A549 (cell line): ENCODE measurements at regions not wholly inside any gene's neighbourhood (a gene's known extent, or its start where the extent isn't known, plus 50 kb on each side); places are given as distances from the start of the nearest gene placed in this dataset.

Source experiments
- EP300 ChIP-seq, 2 experiments: fragments of >200 bp; sonication (Bioruptor Twin); formaldehyde crosslinking; IDR thresholded peaks; 2 replicates in 1 of 2; 3 replicates in 1 of 2; pipeline ENCODE4 v1.6.1; 2016 to 2017
- ESRRA ChIP-seq: fragments of 150-350 bp; IDR thresholded peaks from 2 replicates; pipeline ENCODE4 v1.6.1; 2014; ENCODE audit warnings: mild to moderate bottlenecking, low read length, borderline replicate concordance
- MAFK ChIP-seq: fragments of 450-650 bp; IDR thresholded peaks from 2 replicates; pipeline ENCODE4 v1.6.1; 2014; ENCODE audit not compliant: partially characterized antibody
- MYC ChIP-seq: IDR thresholded peaks from 2 replicates; pipeline ENCODE4 v1.6.1; 2012; ENCODE audit warnings: mild to moderate bottlenecking, inconsistent platforms, low read length, improper control_type of control experiment, borderline replicate concordance
- NFE2L2 ChIP-seq: fragments of 150-350 bp; conservative IDR thresholded peaks from 2 replicates; pipeline ENCODE4 v1.6.1; 2014; ENCODE audit warnings: low read length
- POLR2A ChIP-seq: IDR thresholded peaks from 2 replicates; pipeline ENCODE4 v1.6.1; 2012; ENCODE audit warnings: mild to moderate bottlenecking, low read length
- RNF2 ChIP-seq: fragments of 200-600 bp; sonication (generic); IDR thresholded peaks from 2 replicates; pipeline ENCODE4 v1.6.1; 2016; ENCODE audit warnings: low read depth, mild to moderate bottlenecking, antibody characterized with exemption, moderate library complexity, borderline replicate concordance
- SMC3 ChIP-seq: fragments of >200 bp; sonication (Bioruptor Twin); formaldehyde crosslinking; IDR thresholded peaks from 3 replicates; pipeline ENCODE4 v1.6.1; 2018; ENCODE audit warnings: inconsistent platforms
- TF ChIP-seq, protein P1 (sequence below): fragments of >200 bp; sonication (Bioruptor Twin); formaldehyde crosslinking; IDR thresholded peaks from 2 replicates; pipeline ENCODE4 v1.6.1; 2016
- TF ChIP-seq, protein P2 (sequence below): fragments of >200 bp; sonication (Bioruptor Twin); formaldehyde crosslinking; IDR thresholded peaks from 3 replicates; pipeline ENCODE4 v1.5.1; 2016
- TF ChIP-seq, protein P3 (sequence below): fragments of 250-450 bp; sonication (Bioruptor Pico); IDR thresholded peaks from 2 replicates; pipeline ENCODE4 v1.5.0; 2021; ENCODE audit warnings: mild to moderate bottlenecking, moderate library complexity, borderline replicate concordance

DNA sequence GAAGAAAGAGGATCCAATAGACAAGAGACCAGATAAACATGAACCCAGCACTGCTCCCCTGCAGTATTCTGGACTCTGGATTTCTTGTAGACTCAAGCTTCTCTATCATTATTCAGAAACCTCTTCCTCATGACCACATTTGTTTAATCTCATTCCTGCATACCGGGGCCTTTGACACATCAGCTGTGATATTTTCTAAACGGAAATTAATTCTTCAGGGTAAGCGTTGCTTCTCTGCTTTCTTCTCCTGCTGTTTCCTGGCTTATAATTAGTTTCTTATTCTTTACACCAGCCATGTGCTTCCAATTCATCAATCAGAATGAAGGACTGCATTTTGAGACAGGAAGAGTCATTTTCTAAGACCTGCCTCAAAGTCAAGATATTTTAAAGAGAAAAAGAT is 54.2 kb upstream of the TARP start:
- TF ChIP-seq, protein P1, sequence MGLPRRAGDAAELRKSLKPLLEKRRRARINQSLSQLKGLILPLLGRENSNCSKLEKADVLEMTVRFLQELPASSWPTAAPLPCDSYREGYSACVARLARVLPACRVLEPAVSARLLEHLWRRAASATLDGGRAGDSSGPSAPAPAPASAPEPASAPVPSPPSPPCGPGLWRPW = no peak
- TF ChIP-seq, protein P2, sequence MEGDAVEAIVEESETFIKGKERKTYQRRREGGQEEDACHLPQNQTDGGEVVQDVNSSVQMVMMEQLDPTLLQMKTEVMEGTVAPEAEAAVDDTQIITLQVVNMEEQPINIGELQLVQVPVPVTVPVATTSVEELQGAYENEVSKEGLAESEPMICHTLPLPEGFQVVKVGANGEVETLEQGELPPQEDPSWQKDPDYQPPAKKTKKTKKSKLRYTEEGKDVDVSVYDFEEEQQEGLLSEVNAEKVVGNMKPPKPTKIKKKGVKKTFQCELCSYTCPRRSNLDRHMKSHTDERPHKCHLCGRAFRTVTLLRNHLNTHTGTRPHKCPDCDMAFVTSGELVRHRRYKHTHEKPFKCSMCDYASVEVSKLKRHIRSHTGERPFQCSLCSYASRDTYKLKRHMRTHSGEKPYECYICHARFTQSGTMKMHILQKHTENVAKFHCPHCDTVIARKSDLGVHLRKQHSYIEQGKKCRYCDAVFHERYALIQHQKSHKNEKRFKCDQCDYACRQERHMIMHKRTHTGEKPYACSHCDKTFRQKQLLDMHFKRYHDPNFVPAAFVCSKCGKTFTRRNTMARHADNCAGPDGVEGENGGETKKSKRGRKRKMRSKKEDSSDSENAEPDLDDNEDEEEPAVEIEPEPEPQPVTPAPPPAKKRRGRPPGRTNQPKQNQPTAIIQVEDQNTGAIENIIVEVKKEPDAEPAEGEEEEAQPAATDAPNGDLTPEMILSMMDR = no peak
- TF ChIP-seq MYC (no peak), RNF2 (no peak), NFE2L2 (no peak), MAFK (no peak), POLR2A (no peak), ESRRA (no peak), EP300 (IDR thresholded peaks at IDR 0.05) (no peak), SMC3 (no peak)
- TF ChIP-seq, protein P3, sequence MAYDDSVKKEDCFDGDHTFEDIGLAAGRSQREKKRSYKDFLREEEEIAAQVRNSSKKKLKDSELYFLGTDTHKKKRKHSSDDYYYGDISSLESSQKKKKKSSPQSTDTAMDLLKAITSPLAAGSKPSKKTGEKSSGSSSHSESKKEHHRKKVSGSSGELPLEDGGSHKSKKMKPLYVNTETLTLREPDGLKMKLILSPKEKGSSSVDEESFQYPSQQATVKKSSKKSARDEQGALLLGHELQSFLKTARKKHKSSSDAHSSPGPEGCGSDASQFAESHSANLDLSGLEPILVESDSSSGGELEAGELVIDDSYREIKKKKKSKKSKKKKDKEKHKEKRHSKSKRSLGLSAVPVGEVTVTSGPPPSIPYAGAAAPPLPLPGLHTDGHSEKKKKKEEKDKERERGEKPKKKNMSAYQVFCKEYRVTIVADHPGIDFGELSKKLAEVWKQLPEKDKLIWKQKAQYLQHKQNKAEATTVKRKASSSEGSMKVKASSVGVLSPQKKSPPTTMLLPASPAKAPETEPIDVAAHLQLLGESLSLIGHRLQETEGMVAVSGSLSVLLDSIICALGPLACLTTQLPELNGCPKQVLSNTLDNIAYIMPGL = no peak
